Esophagus muscularis mucosa (tissue), 4 donors: ENCODE measurements at regions not wholly inside any gene's neighbourhood (a gene's known extent, or its start where the extent isn't known, plus 50 kb on each side); places are given as distances from the start of the nearest gene placed in this dataset.

Source experiments
- CTCF ChIP-seq, 3 experiments: fragments of 200-600 bp in 2 of 3; fragments of 450-650 bp in 1 of 3; sonication (generic) in 2 of 3; IDR thresholded peaks; one replicate each; pipeline ENCODE4 v1.5.1; 2017 to 2019; ENCODE audit warnings: antibody characterized with exemption in 3 of 3, mild to moderate bottlenecking in 2 of 3, moderate library complexity in 1 of 3
- EP300 ChIP-seq: sonication (generic); formaldehyde crosslinking; IDR thresholded peaks from one replicate; pipeline ENCODE4 v1.6.1; 2017; ENCODE audit warnings: antibody characterized with exemption
- POLR2A ChIP-seq: fragments of 450-650 bp; IDR thresholded peaks from one replicate; pipeline ENCODE4 v1.6.1; 2017; ENCODE audit warnings: antibody characterized with exemption, moderate library complexity, mild to moderate bottlenecking, low read depth
- POLR2AphosphoS5 ChIP-seq, 2 donors: sonication (generic); formaldehyde crosslinking; IDR thresholded peaks; one replicate each; pipeline ENCODE4 v1.6.1; 2017; ENCODE audit warnings: antibody characterized with exemption in 2 of 2

DNA sequence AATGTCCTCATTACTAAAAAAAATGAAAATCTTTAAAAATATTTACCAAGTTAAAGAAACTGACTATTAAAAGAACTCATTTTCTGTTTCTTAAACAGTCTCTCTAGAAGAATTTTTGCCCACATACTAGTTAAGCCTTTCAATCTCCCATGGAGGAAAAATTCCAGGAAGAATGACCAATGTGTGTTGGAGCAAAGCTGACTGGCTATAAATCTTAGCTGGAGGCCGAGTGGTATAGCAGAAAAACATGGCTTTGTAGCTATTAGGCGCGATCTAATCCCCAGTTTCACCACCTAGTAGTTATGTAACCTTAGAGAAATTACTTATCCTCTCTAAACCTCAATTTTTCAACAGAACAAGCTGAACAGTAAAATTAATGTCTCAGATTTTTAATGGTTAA, 135.5 kb upstream of the PRLR start:
- TF ChIP-seq POLR2AphosphoS5 (IDR thresholded peaks at IDR 0.05), result no peak
- TF ChIP-seq CTCF (IDR thresholded peaks at IDR 0.05), result no peak
- no peak for TF ChIP-seq POLR2A
- no peak for TF ChIP-seq EP300
